HG03558 (cell line): ENCODE measurements at regions not wholly inside any gene's neighbourhood (a gene's known extent, or its start where the extent isn't known, plus 50 kb on each side); places are given as distances from the start of the nearest gene placed in this dataset.

Experiments used
- ATAC-seq: cut with Tn5 transposase; IDR thresholded peaks from one replicate; pipeline ENCODE4 v1.9.1; 2021; ENCODE audit warnings: moderate number of reproducible peaks; ENCODE audit not compliant: unreplicated experiment; ENCODE audit errors: extremely low read depth

DNA sequence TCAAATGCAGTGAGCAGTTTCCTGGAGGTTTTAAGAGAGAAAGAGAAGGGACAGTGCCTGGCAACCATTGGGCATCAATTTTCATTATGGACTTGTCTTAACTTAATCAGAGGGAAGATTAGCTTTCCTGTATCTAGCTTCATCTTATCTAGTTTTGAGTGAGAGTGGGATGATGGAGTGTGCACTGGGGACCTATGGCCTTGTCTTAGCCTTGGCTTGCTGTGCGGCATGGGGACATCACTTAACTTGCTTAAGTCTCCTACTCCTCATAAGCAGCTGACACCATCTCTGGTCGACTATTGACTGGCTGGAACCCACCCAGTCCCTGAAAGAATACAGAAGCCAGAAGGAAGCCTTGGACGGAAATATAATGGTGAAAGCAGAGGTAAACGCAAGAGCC is 344.0 kb downstream of the SOX11 start:
- ATAC-seq = no peak

GRCh38 chr2:6043238-6043637 is 351.1 kb downstream of the SOX11 start:
- ATAC-seq = no peak

DNA sequence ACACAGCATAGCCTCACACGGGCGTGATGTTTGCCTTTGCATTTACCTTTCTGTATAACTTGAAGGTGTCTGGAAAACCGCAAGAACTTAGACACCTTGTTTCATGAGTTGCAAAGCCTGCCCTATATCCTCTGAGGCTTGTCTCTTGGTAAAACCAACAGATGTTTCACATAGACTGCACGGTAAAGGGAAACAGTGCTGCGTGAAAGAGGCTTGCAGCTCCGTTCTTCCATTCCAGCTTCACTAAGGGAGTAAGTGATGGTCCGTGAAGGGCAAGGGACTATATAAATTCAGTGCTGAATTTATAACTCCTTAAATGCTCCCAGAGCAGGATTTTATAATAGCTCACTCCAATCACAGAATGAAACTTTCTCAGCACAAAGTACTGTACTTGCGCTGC is 360.5 kb downstream of the SOX11 start:
- no peak for ATAC-seq

DNA sequence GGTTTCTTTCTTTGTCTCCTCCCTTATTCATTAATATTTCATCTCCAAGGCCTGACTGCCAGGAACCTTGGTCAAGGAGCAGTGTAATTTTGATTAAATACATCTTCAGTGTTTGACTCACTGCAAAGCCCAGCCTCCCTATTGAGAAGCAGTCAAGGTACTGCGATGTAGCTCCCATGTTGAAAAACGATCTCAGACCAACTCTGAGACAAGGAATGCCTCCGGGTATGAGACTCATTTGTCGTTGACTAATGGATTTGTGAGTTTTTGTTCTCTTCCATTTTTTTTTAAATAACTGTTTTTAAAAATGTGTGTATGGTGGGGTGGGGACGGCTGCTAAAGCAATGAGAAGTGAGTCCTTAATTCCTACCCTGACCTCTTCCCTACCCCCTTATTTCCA is 361.6 kb downstream of the SOX11 start:
- no peak for ATAC-seq

DNA sequence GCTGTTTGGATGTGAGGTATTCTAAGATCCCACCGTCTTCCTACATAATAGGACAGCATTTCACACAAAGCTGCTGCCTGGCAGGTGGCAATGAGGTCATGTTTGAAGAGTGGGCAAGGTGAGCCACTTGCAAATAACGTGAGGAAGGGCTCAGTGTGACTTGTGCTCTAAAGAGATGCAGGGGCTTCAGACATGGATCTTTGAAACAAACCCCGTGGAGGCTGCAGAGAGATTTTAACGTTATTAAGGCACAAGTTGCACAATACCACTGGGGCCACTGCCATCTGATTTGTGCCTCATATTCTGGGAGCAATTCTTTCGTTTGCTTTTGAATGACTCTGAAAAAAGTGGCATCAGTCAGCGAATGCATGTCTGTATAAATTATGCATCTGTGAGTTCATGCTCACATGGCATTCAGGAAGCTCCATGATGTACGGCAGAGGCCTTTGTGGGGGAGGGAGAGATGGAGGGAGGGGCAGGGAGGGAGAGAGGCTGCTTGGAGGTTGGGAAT is 362.0 kb downstream of the SOX11 start:
- ATAC-seq = no peak

- ATAC-seq = no peak
Measured at GRCh38 chr2:6060992-6061663, 368.9 kb downstream of the SOX11 start.

GRCh38 chr2:6064757-6065156 is 372.6 kb downstream of the SOX11 start:
- no peak for ATAC-seq

GRCh38 chr2:6065703-6066102 is 373.5 kb downstream of the SOX11 start:
- ATAC-seq = no peak

DNA sequence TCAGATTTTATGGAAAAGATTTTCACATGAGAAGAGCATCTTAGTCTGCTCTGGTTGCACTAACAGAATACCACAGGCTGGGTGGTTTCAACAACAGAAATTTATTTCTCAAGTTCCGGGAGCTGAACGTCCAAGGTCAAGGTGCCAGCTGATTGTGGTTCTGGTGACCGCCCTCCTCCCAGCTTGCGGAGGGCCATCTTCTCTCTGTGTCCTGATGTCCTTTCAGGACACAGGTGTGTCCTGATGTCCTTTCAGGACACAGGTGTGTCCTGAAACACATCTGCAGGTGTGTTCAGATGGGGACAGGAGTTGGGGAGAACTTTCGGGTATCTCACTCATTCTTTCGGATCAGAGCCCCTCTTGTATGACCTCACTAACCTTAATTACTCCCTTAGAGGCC is 374.9 kb downstream of the SOX11 start:
- ATAC-seq = no peak

- no peak for ATAC-seq
Measured at GRCh38 chr2:6067806-6068205, 375.6 kb downstream of the SOX11 start.

DNA sequence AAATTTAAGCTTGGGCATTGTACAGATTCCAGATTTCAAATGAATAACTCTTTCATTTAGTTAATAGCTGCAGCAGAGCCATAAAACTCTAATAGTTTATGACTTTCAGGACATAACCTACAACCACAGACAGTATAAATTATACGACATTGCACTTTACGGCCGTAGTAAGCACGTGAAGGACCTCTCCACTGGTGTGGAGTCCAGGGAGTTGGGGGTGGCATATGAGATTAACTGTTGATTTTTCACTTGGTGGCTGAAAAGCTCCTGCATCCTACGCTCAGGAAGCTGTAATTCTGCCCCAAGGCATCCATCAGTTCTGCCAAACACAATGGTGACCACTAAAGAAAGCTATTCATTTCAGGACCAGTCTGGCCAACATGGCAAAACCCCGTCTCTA is 376.2 kb downstream of the SOX11 start:
- ATAC-seq = no peak

DNA sequence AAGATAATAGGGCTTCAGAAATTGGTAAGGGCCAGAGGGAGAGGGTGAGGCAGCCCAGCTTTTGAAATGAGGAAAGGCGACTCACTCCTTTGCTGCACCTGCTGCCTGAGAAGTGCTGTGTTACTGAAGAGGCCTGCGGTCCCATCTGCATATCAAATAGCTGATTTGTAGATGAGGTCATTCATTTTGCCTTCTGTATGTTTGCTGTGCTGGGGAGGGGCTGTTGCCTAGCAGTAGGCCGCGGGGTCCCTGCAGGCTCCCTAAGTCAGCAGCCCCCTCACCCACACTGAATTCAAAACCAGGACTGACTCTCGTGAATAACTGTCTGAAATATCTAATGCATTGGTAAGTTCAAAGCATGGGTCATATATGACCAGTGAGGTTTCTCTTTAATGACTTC is 377.2 kb downstream of the SOX11 start:
- ATAC-seq = no peak

GRCh38 chr2:6071519-6071918 is 379.3 kb downstream of the SOX11 start:
- ATAC-seq = no peak

DNA sequence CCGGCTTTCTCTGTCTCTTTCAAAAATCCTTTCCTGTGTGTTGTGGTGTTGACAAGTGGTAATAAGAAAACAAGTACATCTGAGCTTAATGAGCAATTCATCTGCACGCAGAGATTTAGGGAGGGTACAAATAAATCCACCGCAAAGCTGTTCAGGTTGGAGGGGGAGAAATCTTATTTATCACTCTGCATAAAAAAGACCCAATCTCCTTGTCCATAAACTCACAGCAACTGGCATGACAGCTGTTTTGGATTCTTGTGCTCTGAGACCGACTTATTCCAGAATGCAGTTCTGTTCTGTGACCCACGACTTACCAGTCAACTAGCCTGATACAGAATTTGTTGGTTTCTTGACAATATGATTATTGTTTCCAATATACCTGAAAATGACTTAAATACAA is 380.1 kb downstream of the SOX11 start:
- no peak for ATAC-seq

DNA sequence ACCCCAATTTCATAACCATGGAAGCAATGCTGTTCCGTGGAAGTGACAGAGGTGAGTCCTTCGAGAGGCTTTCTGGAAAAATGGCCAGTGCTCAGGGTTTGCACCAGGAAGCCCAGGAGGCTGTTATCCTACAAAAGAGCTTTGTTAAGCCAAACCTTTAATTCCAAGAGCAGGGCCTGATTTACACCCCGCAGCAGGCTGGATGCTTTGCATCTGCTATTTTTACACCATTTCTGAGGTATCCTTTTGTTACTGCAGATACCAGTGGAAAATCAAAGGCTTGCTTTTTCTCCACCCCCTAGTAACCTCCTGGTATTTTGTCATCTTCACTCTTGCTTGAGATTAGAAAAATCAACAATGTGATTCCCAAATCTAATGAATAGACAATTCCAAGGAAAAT is 380.6 kb downstream of the SOX11 start:
- no peak for ATAC-seq

DNA sequence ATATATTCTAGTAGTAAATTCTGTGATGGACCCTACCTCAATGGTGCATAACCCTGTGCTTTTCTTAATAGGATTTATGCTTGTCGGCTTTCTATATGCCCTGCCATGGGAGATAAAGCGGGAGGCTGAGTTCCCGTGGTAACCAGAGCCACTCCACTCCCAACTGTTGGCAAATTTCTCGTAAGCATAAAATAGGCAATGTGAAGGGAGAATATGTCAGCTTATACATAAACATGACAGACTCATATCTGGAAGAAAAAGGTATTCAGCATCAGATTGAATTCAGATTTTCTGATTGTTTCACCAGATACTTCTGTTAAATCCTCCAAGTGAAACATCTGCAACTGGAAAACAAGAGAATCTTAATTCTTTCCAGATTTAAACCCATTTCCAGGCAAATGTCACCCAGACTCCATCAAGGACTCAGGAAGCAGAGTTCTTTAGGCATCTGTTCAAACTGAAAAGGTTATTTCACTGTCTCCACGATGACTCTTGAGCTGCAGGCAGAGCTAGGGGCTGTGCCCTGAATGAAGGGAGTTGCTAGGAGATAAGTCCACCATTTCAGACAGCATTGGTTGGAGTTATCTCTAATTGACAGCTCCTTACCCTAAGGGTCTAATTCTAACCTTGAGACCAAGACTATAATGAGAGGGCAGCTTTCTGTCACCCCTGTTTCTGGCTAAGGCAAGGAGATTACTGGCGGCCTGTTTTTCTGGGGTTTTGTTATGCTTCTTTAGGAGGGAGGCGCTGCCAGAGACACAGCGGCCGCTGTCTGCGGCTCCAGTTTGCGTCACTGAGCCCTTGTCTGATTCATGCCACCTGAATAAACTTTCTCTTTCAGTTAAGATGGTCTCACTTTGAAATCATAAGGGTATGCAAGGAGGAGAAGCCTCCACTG is 381.3 kb downstream of the SOX11 start:
- ATAC-seq = no peak

DNA sequence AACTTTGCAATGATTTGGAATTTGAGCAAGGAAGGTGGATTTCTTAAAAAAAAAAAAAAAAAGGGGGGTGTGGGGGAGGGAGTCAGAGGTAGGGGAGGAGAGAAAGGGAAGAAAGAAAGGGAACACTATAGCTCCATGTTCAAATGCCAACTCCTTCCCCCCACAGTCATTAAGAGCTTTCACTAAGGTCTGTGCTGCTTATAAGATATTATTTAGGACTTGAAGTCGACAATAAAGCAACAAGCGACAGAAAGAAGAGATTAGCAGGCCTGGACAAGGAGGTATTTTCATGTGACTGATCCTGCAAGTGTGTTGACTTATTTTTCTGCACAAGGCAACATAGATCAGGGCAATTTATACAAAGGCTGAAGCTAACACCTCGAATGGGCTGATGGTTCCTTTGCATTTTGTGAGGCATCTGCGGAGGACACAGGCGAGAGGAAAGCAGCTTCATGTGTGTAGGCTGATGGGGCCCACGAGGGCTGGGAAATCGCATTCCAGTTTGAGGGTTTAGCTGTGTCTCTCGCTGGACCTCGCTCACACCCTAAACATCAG is 382.0 kb downstream of the SOX11 start:
- ATAC-seq = no peak

- ATAC-seq = no peak
Measured at GRCh38 chr2:6077585-6077984, 385.4 kb downstream of the SOX11 start.

DNA sequence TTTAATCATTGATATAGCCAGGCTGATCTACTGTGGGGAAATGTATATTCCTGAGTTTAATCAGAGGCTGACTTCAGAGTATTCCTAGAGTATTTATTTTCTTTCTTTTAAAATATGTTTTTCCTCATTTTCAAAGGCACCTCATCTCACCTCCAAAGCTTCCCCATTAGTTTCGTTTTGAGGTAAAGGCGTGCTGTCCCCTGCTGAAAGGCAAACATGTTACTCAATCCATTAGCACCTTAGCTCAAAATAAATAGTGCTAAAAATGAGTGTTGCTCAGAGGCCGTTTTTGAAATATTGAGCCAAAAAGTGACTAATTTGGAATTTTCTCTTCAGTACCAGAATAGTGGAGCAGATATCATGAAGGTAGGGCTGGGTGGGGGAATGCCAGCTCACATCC is 386.2 kb downstream of the SOX11 start:
- no peak for ATAC-seq

GRCh38 chr2:6079405-6079804 is 387.2 kb downstream of the SOX11 start:
- no peak for ATAC-seq
